ENCODE measurements at regions not wholly inside any gene's neighbourhood (a gene's known extent, or its start where the extent isn't known, plus 50 kb on each side); places are given as distances from the start of the nearest gene placed in this dataset.

- DNase-seq: no peak
- Mint-ChIP-seq H3K9me3 (no peaks in the 10 kb centered on the region), H3K27me3 (ENCODE audit: low read depth in 3 of 3) (peaks cover 0 to 9% (median 6%) of the 10 kb centered on the region in 3 donors), H3K4me3 (no peak overlapping the region), H3K27ac (no peak overlapping the region), H3K36me3 (no peaks in the 10 kb centered on the region), H3K4me1 (peaks cover 5% of the 10 kb centered on the region in 2 donors)
Observed at GRCh38 chr5:173819521-173819920, 68.6 kb upstream of the CPEB4 start.

GRCh38 chr5:173823274-173823644, 64.9 kb upstream of the CPEB4 start:
- peaks cover 5% of the 10 kb centered on the region in 2 donors for H3K4me1 Mint-ChIP-seq
- no peak overlapping the region for H3K4me3 Mint-ChIP-seq
- no peak overlapping the region for H3K27ac Mint-ChIP-seq
- no peak for DNase-seq
- peaks cover 0 to 1% (median 0%) of the 10 kb centered on the region in 6 donors for H3K9me3 Mint-ChIP-seq
- H3K36me3 Mint-ChIP-seq: no peaks in the 10 kb centered on the region
- H3K27me3 Mint-ChIP-seq (ENCODE audit: low read depth in 3 of 3): peaks cover 0 to 7% (median 1%) of the 10 kb centered on the region in 3 donors

- Mint-ChIP-seq H3K27me3 (ENCODE audit: low read depth in 3 of 3) (peaks cover 0 to 9% (median 1%) of the 10 kb centered on the region in 3 donors), H3K36me3 (no peaks in the 10 kb centered on the region), H3K27ac (no peak overlapping the region), H3K4me3 (no peak overlapping the region), H3K9me3 (peaks cover 0 to 1% (median 0%) of the 10 kb centered on the region in 6 donors), H3K4me1 (peaks cover 5% of the 10 kb centered on the region in 2 donors)
- DNase-seq: no peak
Observed at GRCh38 chr5:173823721-173824567, 64.2 kb upstream of the CPEB4 start.

DNA sequence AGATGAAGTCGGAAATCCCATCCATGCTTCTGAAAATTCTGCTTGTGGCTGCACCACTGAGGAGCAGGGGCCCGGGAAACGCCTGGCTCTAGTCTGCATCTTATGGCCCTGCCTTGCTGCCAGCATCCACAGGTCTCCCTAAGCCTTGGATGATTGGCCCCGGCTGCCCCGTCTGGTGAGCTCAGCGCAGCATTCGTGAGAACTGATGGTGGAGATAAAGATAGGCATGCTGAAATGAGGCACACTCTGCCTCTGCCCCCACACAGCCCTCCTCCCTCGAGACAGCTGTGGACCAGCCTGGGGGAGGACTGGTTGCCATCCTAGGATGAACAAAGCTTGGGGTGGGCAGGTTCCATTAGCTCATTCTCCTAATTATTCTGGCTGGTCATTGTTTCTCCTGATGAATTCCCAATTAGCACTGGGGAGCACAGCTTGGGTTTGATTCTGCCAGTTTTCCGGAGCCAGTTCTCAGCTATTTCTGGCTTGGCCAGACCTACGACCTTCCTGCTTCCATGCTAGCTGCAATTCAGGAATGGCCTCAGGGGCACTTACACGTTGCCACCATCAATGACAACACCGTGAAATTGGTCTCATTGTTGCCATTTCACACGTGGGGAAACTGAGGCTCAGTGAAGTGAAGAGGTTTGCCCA, 62.8 kb upstream of the CPEB4 start:
- no peaks in the 10 kb centered on the region for H3K36me3 Mint-ChIP-seq
- no peak overlapping the region for H3K4me3 Mint-ChIP-seq
- H3K27me3 Mint-ChIP-seq (ENCODE audit: low read depth in 3 of 3): peaks cover 0 to 9% (median 1%) of the 10 kb centered on the region in 3 donors
- H3K27ac Mint-ChIP-seq: no peak overlapping the region
- H3K4me1 Mint-ChIP-seq: peaks cover 5% of the 10 kb centered on the region in 2 donors
- DNase-seq: no peak
- peaks cover 0 to 1% (median 0%) of the 10 kb centered on the region in 6 donors for H3K9me3 Mint-ChIP-seq

DNA sequence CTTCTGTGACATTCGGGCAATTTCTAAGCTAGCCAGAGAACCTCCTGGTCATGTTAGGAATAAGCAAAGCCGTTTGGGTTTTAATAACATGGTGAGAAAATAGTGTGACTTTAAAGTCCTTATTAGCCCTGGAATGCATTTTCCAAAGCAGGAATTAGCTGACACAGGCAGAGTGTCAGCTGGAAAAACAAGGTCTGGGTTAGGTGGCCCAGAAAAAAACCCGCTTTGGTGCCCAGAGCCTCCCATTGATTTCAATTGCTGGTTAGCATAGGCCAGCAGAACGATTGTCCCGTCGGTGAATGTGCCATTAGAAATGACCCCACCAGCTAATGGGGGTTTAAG, 62.1 kb upstream of the CPEB4 start:
- Mint-ChIP-seq H3K36me3 (no peaks in the 10 kb centered on the region), H3K4me1 (peaks cover 3% of the 10 kb centered on the region in 2 donors), H3K27me3 (ENCODE audit: low read depth in 3 of 3) (peaks cover 0 to 9% (median 1%) of the 10 kb centered on the region in 3 donors), H3K9me3 (peaks cover 0 to 1% (median 0%) of the 10 kb centered on the region in 6 donors), H3K27ac (no peak overlapping the region), H3K4me3 (no peak overlapping the region)
- DNase-seq: no peak

GRCh38 chr5:173826428-173827350, 61.5 kb upstream of the CPEB4 start:
- no peak overlapping the region for H3K4me3 Mint-ChIP-seq
- no peaks in the 10 kb centered on the region for H3K4me1 Mint-ChIP-seq
- no peak overlapping the region for H3K27ac Mint-ChIP-seq

DNA sequence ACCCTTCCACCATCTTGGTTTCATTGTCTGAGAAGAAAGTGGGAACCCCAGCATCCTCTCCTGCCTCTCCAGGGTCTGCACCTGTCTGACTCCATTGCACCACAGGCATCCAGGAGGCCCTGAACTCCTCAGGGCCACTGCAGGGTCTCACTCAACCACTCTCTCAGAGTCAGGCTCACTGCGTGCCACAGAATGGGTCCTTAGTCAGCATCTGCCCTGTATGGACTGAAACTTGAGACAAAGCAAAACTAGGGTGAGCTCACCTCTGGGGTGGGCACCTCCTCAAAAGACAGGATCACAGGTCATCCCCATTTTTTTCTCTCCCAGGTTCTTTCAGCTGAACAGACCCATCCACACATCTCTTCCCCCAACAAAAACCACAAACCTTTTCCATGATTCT, 59.2 kb upstream of the CPEB4 start:
- Mint-ChIP-seq H3K9me3 (peaks cover 0 to 1% (median 0%) of the 10 kb centered on the region in 6 donors), H3K27ac (no peak overlapping the region), H3K4me3 (no peak overlapping the region), H3K4me1 (no peaks in the 10 kb centered on the region), H3K36me3 (no peaks in the 10 kb centered on the region), H3K27me3 (ENCODE audit: low read depth in 3 of 3) (peaks cover 3 to 8% (median 3%) of the 10 kb centered on the region in 3 donors)
- DNase-seq: no peak

More at GRCh38 chr5:173826428-173827350, 61.5 kb upstream of the CPEB4 start:
- no peaks in the 10 kb centered on the region for H3K36me3 Mint-ChIP-seq
- H3K9me3 Mint-ChIP-seq: peaks cover 0 to 1% (median 0%) of the 10 kb centered on the region in 6 donors
- peaks cover 0 to 12% (median 1%) of the 10 kb centered on the region in 3 donors for H3K27me3 Mint-ChIP-seq (ENCODE audit: low read depth in 3 of 3)
- DNase-seq: no peak

DNA sequence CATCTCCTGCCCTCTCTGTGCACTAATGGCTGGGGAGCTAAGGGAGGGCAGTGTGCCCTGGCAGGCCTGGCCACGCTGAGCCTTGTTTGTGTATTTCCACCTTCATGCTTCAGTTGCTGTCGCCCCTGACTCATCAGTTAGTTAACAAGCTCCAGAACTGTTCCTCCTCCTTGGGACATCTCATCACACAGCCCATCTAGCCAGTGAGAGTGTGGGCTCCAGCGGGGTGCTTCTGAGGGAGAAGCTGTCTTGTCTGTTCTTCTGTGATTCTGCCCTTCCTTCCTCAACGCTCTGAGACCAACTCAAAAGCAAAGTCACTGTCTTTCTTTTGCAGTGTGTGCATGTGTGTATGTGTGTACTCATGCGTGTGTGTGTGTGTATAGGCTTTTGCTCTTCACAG, 58.3 kb upstream of the CPEB4 start:
- H3K4me3 Mint-ChIP-seq: no peak overlapping the region
- peaks cover 3 to 12% (median 3%) of the 10 kb centered on the region in 3 donors for H3K27me3 Mint-ChIP-seq (ENCODE audit: low read depth in 3 of 3)
- no peak overlapping the region for H3K27ac Mint-ChIP-seq
- no peaks in the 10 kb centered on the region for H3K36me3 Mint-ChIP-seq
- DNase-seq: no peak
- H3K9me3 Mint-ChIP-seq: peaks cover 0 to 1% (median 0%) of the 10 kb centered on the region in 6 donors
- H3K4me1 Mint-ChIP-seq: no peaks in the 10 kb centered on the region

DNA sequence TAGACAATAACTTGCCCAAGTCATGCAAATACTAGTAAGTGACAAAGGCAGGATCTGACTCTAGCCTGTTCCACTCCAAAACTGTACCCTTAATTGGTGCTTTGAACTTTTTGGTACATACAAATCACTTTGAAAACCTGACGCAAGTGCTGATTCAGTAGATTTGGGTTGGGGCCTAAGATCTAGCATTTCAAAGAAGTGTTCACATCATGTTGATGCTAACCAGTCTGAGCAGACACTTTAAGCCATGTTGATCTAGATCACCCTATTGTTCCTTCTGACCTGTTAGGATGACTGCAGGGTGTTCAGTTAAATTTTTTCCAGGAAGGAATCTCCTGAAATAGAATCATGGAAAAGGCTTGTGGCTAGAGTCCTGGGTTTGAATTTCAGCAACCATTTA, 57.7 kb upstream of the CPEB4 start:
- no peaks in the 10 kb centered on the region for H3K4me1 Mint-ChIP-seq
- peaks cover 3 to 9% (median 3%) of the 10 kb centered on the region in 3 donors for H3K27me3 Mint-ChIP-seq (ENCODE audit: low read depth in 3 of 3)
- DNase-seq: no peak
- no peaks in the 10 kb centered on the region for H3K36me3 Mint-ChIP-seq
- H3K9me3 Mint-ChIP-seq: peaks cover 0 to 1% (median 0%) of the 10 kb centered on the region in 6 donors
- no peak overlapping the region for H3K4me3 Mint-ChIP-seq
- no peak overlapping the region for H3K27ac Mint-ChIP-seq

DNA sequence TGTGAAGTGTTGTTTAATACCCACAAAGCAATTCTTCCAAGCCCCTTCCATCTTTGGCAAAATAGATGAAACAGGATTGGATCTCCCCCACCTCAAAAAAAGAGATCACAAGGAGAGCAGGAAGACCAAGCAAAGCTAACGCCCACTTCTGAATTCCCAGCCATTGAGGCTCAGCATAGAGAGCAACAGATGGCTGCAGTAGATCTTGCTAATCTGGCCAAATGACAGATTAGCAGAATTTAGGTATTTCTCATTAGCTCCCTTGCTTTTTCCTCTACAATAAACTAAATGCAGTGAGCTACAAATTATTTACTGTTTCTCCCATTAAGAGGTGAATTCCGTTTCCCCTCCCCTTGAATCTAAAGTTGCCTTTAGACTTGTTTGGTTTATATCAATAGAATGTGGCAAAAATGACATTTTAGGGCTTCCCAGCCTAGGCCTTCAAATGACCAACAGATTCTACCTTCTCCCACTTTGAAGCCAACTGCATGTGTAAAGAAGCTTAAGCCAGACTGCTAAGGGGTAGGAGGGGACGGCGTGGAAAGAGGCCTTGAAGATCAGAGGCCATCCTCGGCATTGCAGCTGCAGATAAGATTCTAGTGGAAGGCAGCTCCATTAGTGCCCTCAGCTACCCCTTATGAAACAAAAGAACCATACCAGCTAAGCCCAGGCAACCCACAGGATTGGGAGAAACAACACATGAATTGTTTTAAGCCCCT, 56.8 kb upstream of the CPEB4 start:
- Mint-ChIP-seq H3K27ac (no peak overlapping the region), H3K4me3 (no peak overlapping the region), H3K9me3 (peaks cover 0 to 1% (median 0%) of the 10 kb centered on the region in 6 donors), H3K36me3 (no peaks in the 10 kb centered on the region), H3K27me3 (ENCODE audit: low read depth in 3 of 3) (peaks cover 3 to 9% (median 3%) of the 10 kb centered on the region in 3 donors), H3K4me1 (no peaks in the 10 kb centered on the region)
- no peak for DNase-seq

DNA sequence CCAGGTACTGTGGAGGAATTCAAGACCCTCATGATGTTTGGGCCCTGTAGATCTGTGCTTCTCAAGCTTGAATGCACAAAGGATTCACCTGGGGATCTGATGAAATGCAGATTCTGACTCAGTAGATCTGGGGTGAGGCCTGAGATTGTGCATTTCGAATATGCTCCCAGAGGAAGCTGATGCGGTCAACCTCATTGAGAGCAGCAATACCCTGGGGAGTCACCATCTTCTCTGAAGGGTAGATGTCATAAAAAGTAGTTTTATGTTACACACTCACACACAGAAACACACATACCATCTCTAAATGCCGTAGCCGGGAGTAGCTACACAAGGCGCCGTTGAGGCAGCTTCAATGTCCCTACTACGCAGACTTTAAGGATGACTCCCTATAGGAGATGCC, 55.8 kb upstream of the CPEB4 start:
- DNase-seq: no peak
- Mint-ChIP-seq H3K4me1 (no peaks in the 10 kb centered on the region), H3K4me3 (no peak overlapping the region), H3K36me3 (no peaks in the 10 kb centered on the region), H3K27me3 (ENCODE audit: low read depth in 3 of 3) (peaks cover 3 to 9% (median 3%) of the 10 kb centered on the region in 3 donors), H3K9me3 (peaks cover 0 to 1% (median 0%) of the 10 kb centered on the region in 6 donors), H3K27ac (no peak overlapping the region)

- DNase-seq: no peak
- Mint-ChIP-seq H3K9me3 (no peaks in the 10 kb centered on the region), H3K4me1 (no peaks in the 10 kb centered on the region), H3K27ac (no peak overlapping the region), H3K27me3 (ENCODE audit: low read depth in 3 of 3) (peaks cover 2 to 9% (median 3%) of the 10 kb centered on the region in 3 donors), H3K4me3 (no peak overlapping the region), H3K36me3 (no peaks in the 10 kb centered on the region)
Observed at GRCh38 chr5:173833196-173833985, 54.8 kb upstream of the CPEB4 start.
